HG02938 (cell line): ENCODE measurements at regions not wholly inside any gene's neighbourhood (a gene's known extent, or its start where the extent isn't known, plus 50 kb on each side); places are given as distances from the start of the nearest gene placed in this dataset.

Source experiments
- ATAC-seq: cut with Tn5 transposase; IDR thresholded peaks from one replicate; pipeline ENCODE4 v1.9.1; 2021; ENCODE audit warnings: mild to moderate bottlenecking, moderate library complexity; ENCODE audit not compliant: unreplicated experiment

DNA sequence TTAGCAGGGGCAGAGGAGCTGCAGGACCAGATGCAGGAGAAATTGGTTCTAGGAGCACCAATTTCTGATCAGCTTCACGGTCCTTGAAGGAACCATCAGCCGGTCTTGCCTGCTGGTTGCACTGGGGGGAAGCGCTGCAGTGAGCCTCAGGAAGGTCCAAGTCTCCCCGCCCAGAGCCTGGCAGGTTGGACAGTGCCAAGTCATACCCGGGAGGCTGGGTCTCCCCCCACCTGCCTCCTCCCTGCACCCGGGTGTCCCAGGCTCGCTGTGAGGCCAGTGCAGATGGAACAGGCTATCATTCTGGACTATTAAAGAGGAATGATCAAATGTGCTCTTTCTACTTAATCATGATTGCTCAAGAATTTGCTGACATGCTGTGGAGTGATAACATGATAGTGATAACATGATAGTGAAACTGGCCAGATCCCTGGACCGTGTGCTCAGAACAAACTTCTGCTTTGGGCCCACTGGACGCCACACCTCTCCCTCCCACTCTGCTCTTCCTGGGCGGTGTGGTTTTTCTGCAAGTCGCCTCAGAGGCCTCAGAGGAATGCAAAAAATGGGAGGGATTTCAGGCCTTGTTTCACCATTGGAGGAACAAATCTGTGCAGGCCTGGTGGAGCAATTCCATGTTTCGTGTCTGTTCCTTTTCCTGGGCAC, 236.0 kb downstream of the IRF8 start:
- ATAC-seq: no peak

- ATAC-seq: no peak
Measured at GRCh38 chr16:86137359-86137758, 238.4 kb downstream of the IRF8 start.

DNA sequence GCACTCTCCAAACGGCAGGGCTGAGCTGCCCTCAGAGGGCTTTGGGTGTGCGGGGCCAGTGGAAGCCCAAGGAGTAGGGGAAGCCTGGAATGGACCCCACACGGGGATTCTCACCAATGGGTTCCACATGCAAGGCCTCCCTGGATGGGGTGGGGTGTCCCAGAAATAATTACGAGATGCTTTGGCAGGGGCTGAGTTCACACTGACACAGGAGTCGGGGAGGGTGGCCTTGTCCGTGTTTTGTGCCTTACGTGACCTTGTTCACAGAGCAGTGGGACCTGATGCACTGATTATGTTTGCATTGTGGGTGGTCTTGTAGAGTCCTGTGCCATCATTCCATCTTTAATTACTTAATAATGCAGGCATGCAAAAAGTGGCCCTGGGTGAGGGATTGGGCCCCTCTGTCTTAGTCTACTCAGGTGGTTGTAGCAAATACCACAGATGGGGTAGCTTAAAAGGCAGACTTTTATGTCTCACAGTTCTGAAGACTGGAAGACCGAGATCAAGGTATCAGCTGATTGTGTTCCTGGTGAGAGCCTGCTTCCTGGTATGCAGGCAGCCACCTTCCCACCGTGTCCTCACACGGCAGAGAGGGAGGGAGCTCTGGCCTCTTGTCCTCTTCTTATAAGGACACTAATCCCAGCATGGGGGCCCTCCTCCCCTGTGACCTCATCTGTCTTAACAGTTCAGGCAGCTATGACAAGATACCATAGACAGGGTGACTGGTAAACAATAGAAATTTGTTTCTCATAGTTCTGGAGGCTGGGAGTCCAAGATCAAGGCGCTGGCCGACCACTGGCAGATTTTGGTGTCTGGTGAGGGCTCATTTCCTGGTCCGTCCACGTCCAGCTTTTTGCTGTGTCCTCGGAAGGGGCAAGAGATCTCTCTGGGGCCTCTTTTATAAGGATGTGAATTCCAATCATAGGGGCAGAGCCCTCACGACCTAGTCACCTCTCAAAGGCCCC, 239.4 kb downstream of the IRF8 start:
- no peak for ATAC-seq

GRCh38 chr16:86142801-86143236, 243.9 kb downstream of the IRF8 start:
- no peak for ATAC-seq

DNA sequence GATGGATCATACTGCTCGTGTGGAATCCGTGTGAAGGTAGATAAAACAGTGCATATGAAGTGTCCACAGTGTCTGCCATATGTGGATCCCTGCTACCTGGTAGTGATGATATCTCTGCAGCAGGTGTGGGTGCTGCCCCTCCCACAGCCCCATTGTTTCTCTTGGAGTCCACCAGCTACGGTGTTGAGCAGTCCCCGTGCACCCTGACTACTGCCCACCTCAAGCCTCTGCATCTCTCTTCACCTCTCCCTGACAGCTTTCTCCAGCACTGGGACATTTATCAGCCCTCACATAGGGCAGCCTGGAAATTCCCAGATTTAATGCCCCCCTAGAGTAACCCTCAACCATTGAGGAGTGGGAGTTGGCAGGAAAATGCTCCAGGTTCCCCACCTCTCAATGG, 244.7 kb downstream of the IRF8 start:
- no peak for ATAC-seq

- ATAC-seq: no peak
Measured at GRCh38 chr16:86145669-86146068, 246.7 kb downstream of the IRF8 start.

DNA sequence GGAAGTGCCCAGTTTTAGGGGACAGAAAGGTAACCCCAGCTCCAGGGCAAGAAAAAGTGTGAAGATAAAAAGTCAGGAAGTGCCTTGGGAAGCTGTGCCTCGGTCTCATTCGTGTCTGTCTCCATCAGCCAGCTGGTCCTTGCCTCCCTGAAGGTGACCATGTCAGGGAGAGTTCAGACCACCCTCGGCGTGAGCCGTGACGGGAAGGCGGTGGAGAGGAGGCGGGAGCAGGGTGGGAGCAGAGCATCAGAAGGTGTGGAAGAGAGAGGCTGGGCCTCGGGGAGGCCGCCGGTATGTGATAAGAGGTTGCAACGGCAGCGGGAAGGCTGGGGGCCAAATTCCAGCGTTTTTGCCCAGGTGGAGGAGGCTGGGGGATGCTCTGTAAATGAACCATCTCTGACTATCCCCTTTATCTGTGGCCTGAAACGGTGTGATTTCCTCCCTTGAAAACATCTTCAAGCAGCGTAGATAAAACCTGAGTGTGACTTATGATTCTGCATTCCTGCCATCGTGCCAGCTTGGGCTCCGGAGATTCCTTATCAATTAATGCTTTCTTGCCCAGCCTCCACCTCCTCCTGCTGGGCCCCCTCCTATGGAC, 251.8 kb downstream of the IRF8 start:
- no peak for ATAC-seq

GRCh38 chr16:86151239-86151851, 252.4 kb downstream of the IRF8 start:
- no peak for ATAC-seq

GRCh38 chr16:86156155-86156554, 257.2 kb downstream of the IRF8 start:
- no peak for ATAC-seq

GRCh38 chr16:86157616-86158247, 258.8 kb downstream of the IRF8 start:
- no peak for ATAC-seq

- ATAC-seq: no peak
Measured at GRCh38 chr16:86158688-86159360, 259.9 kb downstream of the IRF8 start.

DNA sequence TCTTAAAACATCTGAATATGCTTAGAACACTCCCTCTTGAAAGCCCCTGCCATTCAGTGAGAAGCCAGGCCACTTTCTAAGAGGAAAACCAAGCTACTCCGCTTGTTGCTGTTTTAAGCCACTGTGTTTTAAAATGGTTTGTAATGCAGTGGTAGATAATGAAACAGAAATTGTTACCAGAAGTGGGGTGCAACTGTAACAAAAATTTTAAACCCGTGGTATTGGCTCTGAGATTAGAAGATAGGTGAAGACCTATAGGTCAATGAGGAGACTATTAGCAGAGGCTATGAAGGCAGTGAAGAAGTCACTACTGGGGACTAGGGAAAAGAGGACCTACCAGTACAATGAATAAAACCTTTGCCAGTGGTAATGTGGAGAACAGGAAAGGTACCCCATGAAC, 266.5 kb downstream of the IRF8 start:
- no peak for ATAC-seq

DNA sequence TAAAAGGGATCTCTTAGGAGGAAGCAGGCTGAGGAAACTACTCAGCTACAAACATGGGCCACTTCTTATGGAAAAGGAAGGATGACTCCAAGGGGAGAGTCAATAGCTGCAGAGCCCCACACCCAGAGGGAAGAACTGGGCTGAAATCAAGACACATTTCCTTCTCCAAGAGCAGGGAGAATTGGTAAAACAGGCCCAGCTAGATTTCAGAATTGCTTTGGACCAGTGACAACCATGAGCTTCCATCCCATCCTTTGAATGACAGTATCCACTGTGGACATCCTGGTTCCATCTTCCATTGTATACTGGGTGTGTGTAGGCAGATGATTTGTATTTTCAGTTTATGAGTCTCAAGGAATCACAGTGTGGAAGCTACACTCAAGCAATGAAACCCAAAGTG, 267.5 kb downstream of the IRF8 start:
- no peak for ATAC-seq

DNA sequence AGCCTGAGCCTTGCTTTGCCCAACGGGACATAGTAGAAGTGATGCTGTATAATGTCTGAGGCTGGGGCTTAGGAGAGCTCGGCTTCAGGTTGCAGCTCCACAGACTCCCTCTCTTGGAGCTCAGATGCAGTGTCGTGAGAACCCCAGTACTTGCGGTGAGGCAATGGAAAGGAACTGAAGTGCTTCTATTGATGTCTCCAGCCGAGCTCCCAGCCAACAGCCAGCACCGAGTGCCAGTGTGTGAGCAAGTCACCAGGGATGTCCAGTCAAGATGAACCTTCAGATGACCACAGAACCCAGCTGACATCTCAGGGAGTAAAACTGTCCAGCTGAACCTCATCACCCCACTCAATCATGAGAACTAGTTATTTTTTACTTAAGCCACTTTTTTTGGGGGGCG, 268.1 kb downstream of the IRF8 start:
- no peak for ATAC-seq

- ATAC-seq: no peak
Measured at GRCh38 chr16:86170720-86171119, 271.8 kb downstream of the IRF8 start.

GRCh38 chr16:86171329-86171728, 272.4 kb downstream of the IRF8 start:
- no peak for ATAC-seq

- ATAC-seq: no peak
Measured at GRCh38 chr16:86175816-86176215, 276.9 kb downstream of the IRF8 start.

GRCh38 chr16:86176462-86176861, 277.5 kb downstream of the IRF8 start:
- no peak for ATAC-seq

- ATAC-seq: no peak
Measured at GRCh38 chr16:86180244-86180643, 281.3 kb downstream of the IRF8 start.

- ATAC-seq: no peak
Measured at GRCh38 chr16:86180780-86181179, 281.8 kb downstream of the IRF8 start.
